HCT116 (cell line): ENCODE measurements at regions not wholly inside any gene's neighbourhood (a gene's known extent, or its start where the extent isn't known, plus 50 kb on each side); places are given as distances from the start of the nearest gene placed in this dataset.

Source experiments
- EZH2phosphoT487 ChIP-seq: fragments of 200-600 bp; IDR thresholded peaks from 2 replicates; pipeline ENCODE4 v1.6.1; 2018; ENCODE audit warnings: antibody characterized with exemption, borderline replicate concordance
- POLR2A ChIP-seq: IDR thresholded peaks from 2 replicates; pipeline ENCODE4 v1.7.0; 2011; ENCODE audit warnings: borderline replicate concordance; ENCODE audit not compliant: insufficient read depth, insufficient read length; ENCODE audit errors: extremely low read depth
- POLR2AphosphoS5 ChIP-seq: IDR thresholded peaks from 2 replicates; pipeline ENCODE4 v1.6.1; 2011; ENCODE audit warnings: mild to moderate bottlenecking, low read depth, low read length, moderate library complexity
- SRF ChIP-seq: IDR thresholded peaks from 2 replicates; pipeline ENCODE4 v1.6.1; 2012; ENCODE audit warnings: low read depth
- TCF7L2 ChIP-seq: IDR thresholded peaks from 2 replicates; pipeline ENCODE4 v1.7.0; 2011; ENCODE audit warnings: borderline replicate concordance, inconsistent platforms; ENCODE audit not compliant: insufficient read depth, insufficient read length; ENCODE audit errors: extremely low read depth
- YY1 ChIP-seq: IDR thresholded peaks from 2 replicates; pipeline ENCODE4 v1.6.1; 2011; ENCODE audit warnings: low read length, low read depth, moderate library complexity, mild to moderate bottlenecking; ENCODE audit not compliant: insufficient replicate concordance; ENCODE audit errors: extremely low read depth
- ZNF274 ChIP-seq: fragments of 200-500 bp; sonication (Bioruptor generic); IDR thresholded peaks from 2 replicates; pipeline ENCODE4 v1.6.1; 2014; ENCODE audit warnings: mild to moderate bottlenecking, low read depth, low read length, inconsistent platforms
- TF ChIP-seq, protein P1 (sequence below), 3 experiments: fragments of 200-600 bp in 1 of 3; sonication (generic) in 1 of 3; IDR thresholded peaks in 2 of 3; conservative IDR thresholded peaks in 1 of 3; 2 replicates each; pipeline ENCODE4 v1.5.1; 2012 to 2017; ENCODE audit warnings: low read depth in 2 of 3, low read length in 2 of 3, antibody characterized with exemption in 1 of 3, borderline replicate concordance in 1 of 3, control low read depth in 1 of 3, mild to moderate bottlenecking in 1 of 3, mixed read lengths in 1 of 3, mixed run types in 1 of 3, moderate library complexity in 1 of 3; ENCODE audit not compliant: insufficient read depth in 1 of 3
- TF ChIP-seq, protein P2 (sequence below): IDR thresholded peaks from 2 replicates; pipeline ENCODE4 v1.6.1; 2012

DNA sequence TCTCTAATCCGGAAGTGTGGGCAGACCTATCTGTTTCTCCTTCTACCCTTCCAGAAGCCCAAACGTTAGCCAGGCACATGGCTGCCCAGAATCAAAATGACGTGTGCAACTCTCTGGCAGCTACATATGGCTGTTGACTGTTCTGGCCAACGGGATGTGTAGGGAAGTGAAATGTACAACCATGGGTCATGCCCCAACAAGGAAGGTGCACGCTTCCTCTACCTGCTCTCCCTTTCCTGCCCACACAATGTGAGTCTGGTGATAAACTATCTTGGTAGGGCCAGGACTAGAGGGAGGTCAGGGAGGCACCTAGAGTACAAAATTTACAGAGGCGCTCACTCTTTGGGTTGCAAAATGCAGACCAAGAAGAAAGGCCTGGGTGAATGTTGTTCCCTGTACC is 495.9 kb upstream of the PROK2 start:
- TF ChIP-seq, protein P1, sequence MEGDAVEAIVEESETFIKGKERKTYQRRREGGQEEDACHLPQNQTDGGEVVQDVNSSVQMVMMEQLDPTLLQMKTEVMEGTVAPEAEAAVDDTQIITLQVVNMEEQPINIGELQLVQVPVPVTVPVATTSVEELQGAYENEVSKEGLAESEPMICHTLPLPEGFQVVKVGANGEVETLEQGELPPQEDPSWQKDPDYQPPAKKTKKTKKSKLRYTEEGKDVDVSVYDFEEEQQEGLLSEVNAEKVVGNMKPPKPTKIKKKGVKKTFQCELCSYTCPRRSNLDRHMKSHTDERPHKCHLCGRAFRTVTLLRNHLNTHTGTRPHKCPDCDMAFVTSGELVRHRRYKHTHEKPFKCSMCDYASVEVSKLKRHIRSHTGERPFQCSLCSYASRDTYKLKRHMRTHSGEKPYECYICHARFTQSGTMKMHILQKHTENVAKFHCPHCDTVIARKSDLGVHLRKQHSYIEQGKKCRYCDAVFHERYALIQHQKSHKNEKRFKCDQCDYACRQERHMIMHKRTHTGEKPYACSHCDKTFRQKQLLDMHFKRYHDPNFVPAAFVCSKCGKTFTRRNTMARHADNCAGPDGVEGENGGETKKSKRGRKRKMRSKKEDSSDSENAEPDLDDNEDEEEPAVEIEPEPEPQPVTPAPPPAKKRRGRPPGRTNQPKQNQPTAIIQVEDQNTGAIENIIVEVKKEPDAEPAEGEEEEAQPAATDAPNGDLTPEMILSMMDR (IDR thresholded peaks at IDR 0.05 in 2 of 3, conservative IDR thresholded peaks at IDR 0.05 in 1 of 3; ENCODE audit: borderline replicate concordance in 1 of 3, insufficient read depth in 1 of 3, low read depth in 2 of 3, low read length in 2 of 3) = no peak
- no peak for TF ChIP-seq EZH2phosphoT487
- TF ChIP-seq POLR2A = no peak
- no peak for TF ChIP-seq ZNF274
- TF ChIP-seq YY1 = no peak
- TF ChIP-seq TCF7L2 = no peak
- TF ChIP-seq POLR2AphosphoS5 = no peak
- TF ChIP-seq, protein P2, sequence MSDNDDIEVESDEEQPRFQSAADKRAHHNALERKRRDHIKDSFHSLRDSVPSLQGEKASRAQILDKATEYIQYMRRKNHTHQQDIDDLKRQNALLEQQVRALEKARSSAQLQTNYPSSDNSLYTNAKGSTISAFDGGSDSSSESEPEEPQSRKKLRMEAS = no peak
- TF ChIP-seq SRF = no peak
